D721Med (cell line): ENCODE measurements at regions not wholly inside any gene's neighbourhood (a gene's known extent, or its start where the extent isn't known, plus 50 kb on each side); places are given as distances from the start of the nearest gene placed in this dataset.

ENCODE experiments used
- DNase-seq: peaks from one replicate; pipeline ENCODE4 v3.0.0; 2011; ENCODE audit warnings: low spot score; ENCODE audit not compliant: insufficient read length
- FAIRE-seq: peaks from 2 replicates; lab custom pipeline; 2011; peaks lifted over from hg19 to GRCh38; lab: Jason Lieb, UNC
- TF ChIP-seq, protein P1 (sequence below): IDR thresholded peaks from 2 replicates; pipeline ENCODE4 v1.5.1; 2012; ENCODE audit warnings: mild to moderate bottlenecking, control low read depth; ENCODE audit not compliant: insufficient read depth; ENCODE audit errors: missing control alignments

DNA sequence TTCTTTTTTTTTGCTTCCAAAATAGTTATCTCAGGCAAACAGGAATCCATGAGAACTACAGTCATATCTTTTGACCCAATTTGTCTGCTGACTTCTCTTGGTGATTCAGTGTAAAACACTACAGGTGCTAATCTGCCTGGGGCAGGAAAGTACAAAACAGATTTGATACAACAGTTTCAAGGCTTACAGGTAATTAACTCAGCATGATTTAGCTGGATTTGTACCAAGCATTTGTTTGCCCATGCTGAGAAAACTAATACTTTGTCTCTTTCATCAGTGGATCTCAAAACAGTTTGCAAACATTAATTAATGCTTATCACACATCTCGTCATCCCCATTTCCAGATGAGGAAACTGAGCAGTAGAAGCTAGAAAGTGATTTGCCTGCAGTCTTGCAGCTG lies 312.5 kb upstream of the SEMA6A start:
- TF ChIP-seq, protein P1, sequence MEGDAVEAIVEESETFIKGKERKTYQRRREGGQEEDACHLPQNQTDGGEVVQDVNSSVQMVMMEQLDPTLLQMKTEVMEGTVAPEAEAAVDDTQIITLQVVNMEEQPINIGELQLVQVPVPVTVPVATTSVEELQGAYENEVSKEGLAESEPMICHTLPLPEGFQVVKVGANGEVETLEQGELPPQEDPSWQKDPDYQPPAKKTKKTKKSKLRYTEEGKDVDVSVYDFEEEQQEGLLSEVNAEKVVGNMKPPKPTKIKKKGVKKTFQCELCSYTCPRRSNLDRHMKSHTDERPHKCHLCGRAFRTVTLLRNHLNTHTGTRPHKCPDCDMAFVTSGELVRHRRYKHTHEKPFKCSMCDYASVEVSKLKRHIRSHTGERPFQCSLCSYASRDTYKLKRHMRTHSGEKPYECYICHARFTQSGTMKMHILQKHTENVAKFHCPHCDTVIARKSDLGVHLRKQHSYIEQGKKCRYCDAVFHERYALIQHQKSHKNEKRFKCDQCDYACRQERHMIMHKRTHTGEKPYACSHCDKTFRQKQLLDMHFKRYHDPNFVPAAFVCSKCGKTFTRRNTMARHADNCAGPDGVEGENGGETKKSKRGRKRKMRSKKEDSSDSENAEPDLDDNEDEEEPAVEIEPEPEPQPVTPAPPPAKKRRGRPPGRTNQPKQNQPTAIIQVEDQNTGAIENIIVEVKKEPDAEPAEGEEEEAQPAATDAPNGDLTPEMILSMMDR, result no peak
- FAIRE-seq, result no peak
- DNase-seq, result no peak

DNA sequence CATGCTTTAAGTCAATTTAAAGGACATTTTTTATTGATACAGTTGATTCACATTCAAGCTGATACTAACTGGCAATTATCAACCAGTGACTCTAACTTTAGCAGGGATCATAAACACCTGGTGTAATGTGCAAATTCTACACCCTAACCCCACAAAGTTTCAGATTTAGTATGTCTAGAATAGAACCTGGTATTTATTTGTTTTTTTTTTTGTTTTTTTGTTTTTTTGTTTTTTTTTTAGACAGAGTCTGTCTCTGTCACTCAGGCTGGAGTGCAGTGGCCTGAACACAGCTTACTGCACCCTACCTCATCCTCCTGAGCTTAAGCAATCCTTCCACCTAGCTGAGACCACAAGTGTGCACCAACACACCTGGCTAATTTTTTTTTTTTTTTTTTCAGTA lies 311.2 kb upstream of the SEMA6A start:
- no peak for FAIRE-seq
- TF ChIP-seq, protein P1, result no peak
- DNase-seq, result no peak

DNA sequence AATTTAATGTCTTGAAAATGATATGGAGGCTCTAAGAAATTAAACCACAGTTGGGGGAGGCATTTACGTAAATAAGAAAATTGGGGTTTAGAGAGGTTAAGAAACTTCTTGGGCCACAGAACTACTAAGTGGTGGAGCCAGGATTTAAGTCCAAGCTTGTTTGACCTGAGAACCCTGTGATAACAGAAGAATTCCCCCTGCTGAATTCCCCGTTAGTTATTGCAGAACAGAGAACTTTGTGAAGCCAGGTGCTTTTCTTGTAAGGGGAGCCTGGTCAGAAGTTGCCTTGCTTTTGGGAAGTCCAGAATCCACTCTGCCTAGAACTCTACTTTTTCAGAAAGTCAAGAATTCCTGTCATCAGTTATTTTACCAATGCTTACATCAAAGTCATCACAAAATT lies 309.3 kb upstream of the SEMA6A start:
- TF ChIP-seq, protein P1, result no peak
- no peak for DNase-seq
- FAIRE-seq, result no peak

DNA sequence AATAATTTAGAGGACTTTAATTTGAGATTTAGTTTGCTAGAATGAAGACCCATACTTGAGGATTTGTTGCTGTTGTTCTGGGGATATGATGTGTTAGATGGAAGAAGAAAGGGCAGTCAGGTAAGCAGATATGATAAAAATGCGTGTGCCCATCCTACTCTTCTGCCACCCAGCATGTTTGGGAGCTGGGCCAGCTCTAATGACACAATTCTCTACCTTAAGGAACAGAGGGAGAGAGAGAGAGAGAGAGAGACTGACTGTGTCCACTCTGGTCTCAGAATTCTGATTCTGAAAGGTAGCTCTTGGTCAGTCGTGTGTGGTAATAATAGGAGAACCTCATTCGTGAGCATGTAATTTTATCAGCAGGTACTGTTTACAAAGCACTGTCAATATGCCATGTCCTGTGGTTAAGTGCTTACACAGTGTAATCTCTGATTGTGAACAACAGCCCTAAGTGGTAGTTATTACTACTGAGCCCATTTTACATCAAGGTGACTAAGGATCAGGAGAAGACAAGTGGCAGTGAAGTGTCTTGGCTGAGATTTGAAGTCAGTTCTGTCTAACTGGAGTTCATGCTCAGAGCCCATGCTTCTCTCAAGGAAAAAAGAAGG lies 307.4 kb upstream of the SEMA6A start:
- no peak for FAIRE-seq
- no peak for DNase-seq
- TF ChIP-seq, protein P1, result no peak

DNA sequence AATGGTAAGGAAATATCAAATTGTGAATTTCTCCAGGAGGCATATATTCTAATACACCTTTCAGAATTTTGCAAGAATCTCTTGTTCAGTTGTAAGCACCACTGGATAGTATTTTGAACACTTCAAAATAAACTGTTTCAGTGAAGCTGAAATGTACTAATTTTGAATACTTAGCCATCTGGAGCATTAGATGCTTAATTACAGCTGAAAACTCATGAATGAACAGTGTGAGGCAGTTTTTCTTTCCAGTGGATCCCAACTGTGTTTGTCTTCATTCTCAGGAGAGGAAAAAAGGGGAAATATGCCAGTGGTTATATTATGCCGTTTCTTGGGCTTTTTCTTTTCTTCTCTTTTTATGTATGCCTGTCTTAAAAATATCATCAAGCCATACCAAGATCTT lies 306.0 kb upstream of the SEMA6A start:
- no peak for FAIRE-seq

DNA sequence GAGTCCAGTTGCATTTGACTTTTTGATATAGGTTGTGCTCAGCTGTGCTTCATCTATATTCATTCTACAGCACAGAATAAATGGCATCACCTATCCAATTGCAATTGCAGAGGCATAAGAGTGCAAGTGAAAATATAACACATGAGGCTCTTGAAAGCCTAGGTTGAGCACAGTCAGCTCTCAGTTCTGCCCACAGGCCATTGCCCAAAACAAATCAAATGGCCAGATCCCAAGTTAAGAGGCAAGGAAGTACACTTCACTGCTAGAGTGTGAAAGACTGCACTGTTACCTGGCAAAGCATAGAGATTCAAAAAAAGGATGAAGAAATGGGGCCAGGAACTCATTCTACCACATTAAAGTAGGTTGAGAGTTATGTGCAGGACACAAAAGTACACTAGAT lies 305.5 kb upstream of the SEMA6A start:
- FAIRE-seq (no peak), DNase-seq (no peak)

More for the DNA sequence above, 306.0 kb upstream of the SEMA6A start:
- no peak for DNase-seq
- TF ChIP-seq, protein P1, result no peak

More for the DNA sequence above, 305.5 kb upstream of the SEMA6A start:
- TF ChIP-seq, protein P1, result no peak
